Esophagus (tissue), 2 donors: ENCODE measurements at regions not wholly inside any gene's neighbourhood (a gene's known extent, or its start where the extent isn't known, plus 50 kb on each side); places are given as distances from the start of the nearest gene placed in this dataset.

Experiments
- H3K27ac ChIP-seq, 2 donors: one replicate each; pipeline ENCODE4 v1.5.1; 2013; ENCODE audit warnings: low read depth in 2 of 2, mild to moderate bottlenecking in 2 of 2, inconsistent platforms in 1 of 2, low read length in 1 of 2, moderate library complexity in 1 of 2
- H3K27me3 ChIP-seq, 2 donors: one replicate each; pipeline ENCODE4 v1.6.1; 2013; ENCODE audit warnings: low read length in 2 of 2, control low read depth in 1 of 2, mild to moderate bottlenecking in 1 of 2; ENCODE audit not compliant: insufficient read depth in 2 of 2, control insufficient read depth in 1 of 2
- H3K36me3 ChIP-seq, 2 donors: one replicate each; pipeline ENCODE4 v1.6.1; 2013; ENCODE audit warnings: low read length in 1 of 2; ENCODE audit not compliant: control insufficient read depth in 2 of 2, insufficient read depth in 2 of 2
- H3K4me1 ChIP-seq, 2 donors: one replicate each; pipeline ENCODE4 v1.6.1; 2013; ENCODE audit warnings: low read length in 1 of 2; ENCODE audit not compliant: control insufficient read depth in 2 of 2, insufficient read depth in 2 of 2
- H3K4me3 ChIP-seq, 2 donors: one replicate each; pipeline ENCODE4 v1.5.1; 2013; ENCODE audit warnings: low read length in 2 of 2, mild to moderate bottlenecking in 2 of 2, low read depth in 1 of 2, moderate library complexity in 1 of 2
- H3K9me3 ChIP-seq, 2 donors: one replicate each; pipeline ENCODE4 v1.6.1; 2013; ENCODE audit warnings: mild to moderate bottlenecking in 2 of 2, low read depth in 1 of 2, low read length in 1 of 2, moderate library complexity in 1 of 2; ENCODE audit not compliant: control insufficient read depth in 2 of 2, insufficient read depth in 1 of 2
- WGBS, 2 donors: extraction: QIAGEN DNeasy Blood & Tissue Kit; methylation state at CpG; one replicate each; pipeline ENCODE4 v1.1.7; 2013; 5-methylcytosine and 5-hydroxymethylcytosine counted together
- donor health status: healthy with polysubstance abuse.
- donor health status: Bipolar disorder and iron deficiency.

DNA sequence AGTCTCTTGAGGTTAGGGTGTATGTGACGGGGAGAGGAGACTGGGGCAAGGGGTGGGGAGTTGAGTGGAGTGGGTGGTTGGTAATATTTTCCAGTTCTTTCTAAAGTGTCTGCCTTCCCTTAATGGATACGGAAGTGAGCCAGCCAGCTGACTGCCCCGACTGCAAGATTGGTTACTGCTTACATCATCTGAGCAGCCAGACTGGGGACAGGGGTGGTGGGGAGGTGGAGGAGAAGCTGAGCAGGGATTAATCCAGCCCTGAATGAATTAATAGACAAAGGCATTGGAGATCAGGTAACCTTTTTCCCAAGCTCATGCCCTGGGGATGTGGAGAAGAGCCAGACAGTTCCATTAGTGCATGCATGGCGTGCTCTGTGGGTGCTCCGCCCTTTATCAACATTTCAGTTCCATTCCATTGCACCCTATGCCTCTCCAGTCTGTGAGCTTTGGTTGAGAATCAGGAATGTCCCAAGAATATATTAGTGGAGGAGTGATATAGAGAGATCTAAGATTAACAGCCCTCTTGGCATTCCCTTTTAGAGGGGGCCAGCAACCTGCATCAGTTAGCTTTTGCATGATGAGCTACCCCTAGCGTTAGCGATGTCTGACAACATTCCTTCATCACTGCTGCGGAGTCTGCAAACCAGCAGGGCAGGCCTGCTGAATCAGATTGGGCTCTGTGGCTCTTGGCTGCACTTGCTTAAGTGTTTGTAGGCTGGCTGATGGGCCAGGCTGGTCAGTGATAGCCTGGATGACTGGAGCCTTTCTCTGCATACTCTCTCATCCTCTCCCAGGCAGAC is 67.4 kb downstream of the TNP1 start:
- peaks cover 2 to 7% of the 10 kb centered on the region in 2 donors for H3K4me1 ChIP-seq
- H3K27ac ChIP-seq, result peak overlapping the region; percentile 30 to 44
- WGBS, 2 donors, result 39 to 50% methylated on average over 8 of the region's 8 CpGs
- no peaks in the 10 kb centered on the region for H3K27me3 ChIP-seq
- H3K9me3 ChIP-seq, result no peaks in the 10 kb centered on the region
- H3K36me3 ChIP-seq, result no peaks in the 10 kb centered on the region
- H3K4me3 ChIP-seq, result no peak overlapping the region

DNA sequence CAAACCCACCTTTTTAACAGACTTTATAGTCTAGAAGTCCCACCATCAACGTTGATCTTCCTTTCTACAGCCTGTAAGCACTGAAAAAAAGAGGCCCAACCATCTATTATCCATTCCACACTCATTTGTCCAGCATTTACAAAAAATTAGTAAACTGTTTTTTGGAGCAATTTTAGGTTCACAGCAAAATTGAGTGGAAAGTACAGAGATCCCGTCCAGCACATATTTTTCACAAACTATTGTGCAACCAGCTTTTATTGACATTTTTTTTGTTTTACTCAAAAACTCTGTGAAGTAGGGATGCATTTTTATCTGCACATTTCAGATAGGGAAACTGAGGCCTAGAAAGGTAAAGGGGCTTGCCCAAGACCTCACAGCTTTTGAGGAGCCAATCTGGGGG is 68.6 kb downstream of the TNP1 start:
- 58 to 72% methylated on average over 2 of the region's 2 CpGs for WGBS, 2 donors
- H3K36me3 ChIP-seq, result no peaks in the 10 kb centered on the region
- no peak overlapping the region for H3K4me3 ChIP-seq
- no peaks in the 10 kb centered on the region for H3K27me3 ChIP-seq
- H3K27ac ChIP-seq, result peak overlapping the region in 1 of 2 donors; percentile 30
- no peaks in the 10 kb centered on the region for H3K9me3 ChIP-seq
- peaks cover 2 to 7% of the 10 kb centered on the region in 2 donors for H3K4me1 ChIP-seq

DNA sequence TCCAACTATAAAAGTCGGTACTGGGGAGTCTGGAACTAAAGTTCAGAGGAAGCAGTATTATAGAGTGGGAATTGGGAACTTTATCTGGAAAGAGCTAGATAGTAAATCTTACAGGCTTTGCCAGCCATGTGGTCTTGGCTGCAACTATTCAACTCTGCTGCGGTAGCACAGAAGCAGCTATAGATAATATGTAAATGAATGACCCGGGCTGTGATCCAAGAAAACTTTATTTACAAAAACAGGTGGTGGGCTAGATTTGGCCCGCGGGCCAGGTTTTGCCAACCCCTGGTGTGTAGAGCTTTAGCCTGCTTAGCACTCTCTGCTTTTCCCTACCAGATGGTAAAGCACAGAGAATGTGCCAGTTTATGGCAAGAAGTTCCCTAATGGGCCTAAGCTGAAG is 70.8 kb downstream of the TNP1 start:
- Histone ChIP-seq H3K27ac (no peak overlapping the region), H3K4me1 (peaks cover 2 to 7% of the 10 kb centered on the region in 2 donors), H3K27me3 (no peaks in the 10 kb centered on the region), H3K36me3 (no peaks in the 10 kb centered on the region), H3K9me3 (no peaks in the 10 kb centered on the region), H3K4me3 (no peak overlapping the region)
- WGBS, 2 donors, result 68 to 84% methylated on average over 5 of the region's 5 CpGs

DNA sequence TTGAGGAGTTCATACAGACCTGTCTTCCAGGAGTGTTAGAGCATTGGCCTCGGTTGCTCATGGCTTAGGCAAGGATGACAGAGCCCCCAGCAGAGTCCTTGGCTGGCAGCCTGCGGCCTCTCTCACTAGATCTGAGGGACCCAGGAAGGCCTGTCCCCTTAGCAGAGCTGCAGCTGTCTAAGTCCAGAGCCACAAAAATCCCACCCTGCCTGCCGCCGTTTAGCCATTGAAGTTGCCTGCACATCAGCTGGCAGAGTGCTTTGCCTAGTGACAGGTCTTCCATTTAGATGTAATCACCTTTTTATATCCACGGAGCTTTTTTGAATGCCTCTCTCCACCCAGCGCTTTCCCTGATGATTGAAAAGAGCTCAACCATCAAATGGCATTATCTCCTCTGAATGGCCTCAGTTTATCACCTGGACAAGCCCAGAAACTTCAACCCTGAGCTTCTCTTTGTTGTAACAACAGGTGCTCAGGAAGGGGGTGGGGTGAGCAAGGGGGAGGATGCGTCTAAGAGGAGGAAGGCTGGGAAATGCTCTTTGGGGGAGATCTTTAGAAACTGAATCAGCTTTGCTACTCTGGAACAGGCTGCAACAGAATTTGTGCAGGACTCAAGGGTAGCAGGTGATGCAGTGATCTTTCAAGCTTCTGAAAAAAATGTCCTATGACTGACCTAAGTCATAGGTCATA is 71.9 kb downstream of the TNP1 start:
- no peaks in the 10 kb centered on the region for H3K36me3 ChIP-seq
- no peak overlapping the region for H3K27ac ChIP-seq
- peaks cover 0 to 7% of the 10 kb centered on the region in 2 donors for H3K4me1 ChIP-seq
- no peaks in the 10 kb centered on the region for H3K27me3 ChIP-seq
- H3K4me3 ChIP-seq, result no peak overlapping the region
- H3K9me3 ChIP-seq, result no peaks in the 10 kb centered on the region
- WGBS, 2 donors, result 79 to 82% methylated on average over 7 of the region's 7 CpGs

DNA sequence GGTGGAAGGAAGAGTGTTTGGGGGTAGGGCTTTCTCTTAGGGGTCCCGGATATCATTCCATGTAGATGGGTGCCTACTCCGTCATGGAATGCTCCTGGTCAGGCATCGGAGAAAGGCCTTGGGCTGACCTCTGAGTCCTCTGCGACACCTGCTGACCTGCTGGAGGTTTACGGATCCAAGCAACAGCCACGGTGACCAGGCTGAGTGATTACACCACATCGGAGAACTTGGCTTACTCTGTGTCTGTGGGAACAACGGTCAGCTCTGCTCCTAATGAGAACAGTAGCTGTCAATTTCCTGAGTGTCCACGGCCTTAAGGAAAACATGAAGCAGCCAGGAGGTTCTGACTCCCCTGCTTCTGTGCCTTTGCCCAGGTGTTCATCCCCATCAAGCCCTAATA is 73.2 kb downstream of the TNP1 start:
- Histone ChIP-seq H3K4me1 (no peaks in the 10 kb centered on the region), H3K27me3 (no peaks in the 10 kb centered on the region), H3K9me3 (no peaks in the 10 kb centered on the region), H3K36me3 (no peaks in the 10 kb centered on the region), H3K27ac (no peak overlapping the region), H3K4me3 (no peak overlapping the region)
- WGBS, 2 donors, result 90 to 94% methylated on average over 9 of the region's 9 CpGs

DNA sequence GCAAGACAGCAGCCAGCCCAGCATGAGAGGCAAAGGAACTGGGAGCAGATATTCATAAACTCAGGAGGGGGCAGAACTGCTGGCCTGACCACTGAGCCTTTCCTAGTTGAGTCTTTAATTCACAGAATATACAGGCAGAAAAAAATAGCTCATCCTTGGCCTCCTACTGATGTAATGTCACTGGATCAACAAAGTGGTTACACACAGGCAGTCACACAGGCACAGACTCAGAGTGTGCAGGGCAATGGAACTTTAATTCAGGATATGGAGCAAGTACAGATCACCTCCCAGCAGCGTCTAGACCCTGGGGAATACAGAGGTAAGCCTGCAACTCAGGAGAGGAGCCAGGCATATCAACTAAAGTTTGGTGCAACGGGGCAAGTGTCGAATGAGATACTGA is 75.4 kb downstream of the TNP1 start:
- WGBS, 2 donors, result 87 to 91% methylated on average over 3 of the region's 3 CpGs
- H3K4me1 ChIP-seq, result no peaks in the 10 kb centered on the region
- H3K36me3 ChIP-seq, result no peaks in the 10 kb centered on the region
- H3K4me3 ChIP-seq, result no peak overlapping the region
- H3K27me3 ChIP-seq, result no peaks in the 10 kb centered on the region
- H3K27ac ChIP-seq, result no peak overlapping the region
- no peaks in the 10 kb centered on the region for H3K9me3 ChIP-seq

DNA sequence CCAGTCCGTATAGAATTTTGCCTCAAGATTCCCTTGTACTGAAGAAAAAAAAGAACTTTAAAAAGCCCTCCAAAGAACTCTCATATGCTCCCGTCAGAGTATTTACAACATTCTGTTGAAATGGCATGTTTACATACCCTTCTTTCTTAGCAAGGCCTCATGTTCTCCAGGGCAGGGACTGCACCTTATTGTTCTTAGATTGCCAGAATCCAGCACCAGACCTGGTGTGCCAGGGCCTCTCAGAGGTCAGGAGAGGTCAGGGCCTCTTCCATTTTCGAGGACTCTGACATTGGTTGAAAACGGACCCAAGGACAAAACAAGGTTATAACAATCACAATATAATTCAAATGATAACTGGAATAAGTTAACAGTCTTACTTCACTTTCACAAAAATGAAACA is 78.2 kb downstream of the TNP1 start:
- Histone ChIP-seq H3K4me3 (no peak overlapping the region), H3K27ac (no peak overlapping the region), H3K27me3 (no peaks in the 10 kb centered on the region), H3K36me3 (no peaks in the 10 kb centered on the region), H3K4me1 (no peaks in the 10 kb centered on the region), H3K9me3 (no peaks in the 10 kb centered on the region)
- 67 to 78% methylated on average over 4 of the region's 4 CpGs for WGBS, 2 donors

DNA sequence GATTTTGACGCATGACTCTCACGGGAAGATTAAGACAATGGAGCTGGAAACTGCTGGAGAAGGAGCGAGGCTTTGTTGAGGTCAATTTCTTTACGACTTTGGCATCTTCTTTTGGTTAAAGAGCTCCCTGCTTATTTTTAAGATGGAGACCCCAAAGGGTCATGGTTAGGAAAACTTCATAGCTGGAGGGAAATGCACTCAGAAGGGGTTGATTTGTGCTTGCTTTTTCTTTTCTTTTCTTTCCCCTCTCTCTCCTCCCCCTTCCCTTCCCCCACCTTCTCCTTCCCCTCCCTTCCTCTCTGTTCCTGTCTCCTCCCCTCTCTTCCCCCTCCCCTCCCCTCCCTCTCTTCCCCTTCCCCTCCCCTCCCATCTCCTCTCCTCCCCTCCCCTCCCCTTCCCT is 79.0 kb downstream of the TNP1 start:
- 93 to 97% methylated on average over 4 of the region's 4 CpGs for WGBS, 2 donors
- no peaks in the 10 kb centered on the region for H3K9me3 ChIP-seq
- H3K27me3 ChIP-seq, result no peaks in the 10 kb centered on the region
- H3K4me3 ChIP-seq, result no peak overlapping the region
- no peak overlapping the region for H3K27ac ChIP-seq
- H3K36me3 ChIP-seq, result no peaks in the 10 kb centered on the region
- no peaks in the 10 kb centered on the region for H3K4me1 ChIP-seq

DNA sequence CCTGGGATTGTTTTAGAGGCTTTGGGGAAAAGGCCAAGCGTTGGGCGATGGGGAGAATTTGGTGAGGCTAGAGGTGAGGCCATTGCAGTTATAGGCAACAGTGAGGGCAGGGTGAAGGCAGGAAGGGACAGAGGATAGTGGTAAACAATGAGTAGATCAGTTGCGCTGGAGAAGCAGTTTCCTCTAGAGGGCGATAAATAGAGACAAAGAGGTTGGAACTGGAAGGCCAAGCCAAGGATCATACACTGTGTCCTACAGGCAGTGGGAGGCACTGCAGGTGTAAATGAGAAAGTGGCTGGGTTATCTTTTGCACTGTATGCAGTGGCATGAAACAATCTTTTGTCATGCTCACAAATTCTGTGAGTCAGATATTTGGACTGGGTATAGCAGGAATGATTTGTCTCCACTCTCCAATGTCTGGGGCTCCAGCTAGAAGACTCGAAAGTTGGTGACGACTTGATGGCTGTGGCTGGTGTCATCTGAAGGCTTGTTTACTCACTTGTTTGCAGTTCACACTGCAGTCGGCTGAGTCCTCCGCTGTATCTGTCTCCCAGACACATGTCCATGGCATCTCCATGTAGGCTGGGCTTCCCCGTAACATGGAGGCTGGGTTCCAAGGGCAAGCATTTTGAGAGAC is 82.1 kb downstream of the TNP1 start:
- Histone ChIP-seq H3K9me3 (no peaks in the 10 kb centered on the region), H3K27ac (no peak overlapping the region), H3K36me3 (no peaks in the 10 kb centered on the region), H3K4me3 (no peak overlapping the region), H3K27me3 (no peaks in the 10 kb centered on the region), H3K4me1 (no peaks in the 10 kb centered on the region)
- 83 to 89% methylated on average over 9 of the region's 9 CpGs for WGBS, 2 donors
